Endothelial cell of umbilical vein (primary cell): ENCODE measurements at regions not wholly inside any gene's neighbourhood (a gene's known extent, or its start where the extent isn't known, plus 50 kb on each side); places are given as distances from the start of the nearest gene placed in this dataset.
A peak's percentile ranks its signal among the peaks of the same experiment; 100 is the strongest.

ENCODE experiments used
- BruUV-seq: library from RNA; stranded (reverse); fragments of 400-500 nt; replicated peaks from 2 replicates; lab custom pipeline; 2021; lab: Mats Ljungman, UMichigan
- CTCF ChIA-PET: fragments of 300-600, 350-600 bp; sonication (Branson Sonifier 250); formaldehyde crosslinking; loops from one replicate; lab custom pipeline; 2021; ENCODE audit warnings: antibody characterized with exemption, inconsistent platforms; lab: Charles Lee
- POLR2A ChIA-PET: fragments of 300-600, 350-600 bp; sonication (Branson Sonifier 250); formaldehyde crosslinking; loops from one replicate; lab custom pipeline; 2021; ENCODE audit warnings: antibody characterized with exemption, inconsistent platforms; lab: Charles Lee
- DNase-seq: peaks from one replicate; pipeline ENCODE4 v3.0.0-alpha.2; 2011; ENCODE audit warnings: low read depth, low spot score
- FAIRE-seq: peaks from 2 replicates; lab custom pipeline; 2011; peaks lifted over from hg19 to GRCh38; lab: Jason Lieb, UNC
- H2AFZ ChIP-seq: 2 replicates; pipeline ENCODE4 v1.6.0; 2012; ENCODE audit warnings: low read depth, low read length, control low read depth, inconsistent platforms
- H3K27ac ChIP-seq: 2 replicates; pipeline ENCODE4 v1.5.1; 2011; ENCODE audit warnings: low read depth, mild to moderate bottlenecking, control low read depth, low read length, moderate library complexity; ENCODE audit not compliant: insufficient read depth
- H3K27me3 ChIP-seq, 2 experiments: 2 replicates each; pipeline versions ENCODE4 v1.6.0 to v1.6.1; 2011; ENCODE audit warnings: low read length in 2 of 2, mixed read lengths in 1 of 2; ENCODE audit not compliant: control insufficient read depth in 2 of 2, insufficient read depth in 2 of 2
- H3K36me3 ChIP-seq, 2 experiments: 2 replicates in 1 of 2; 3 replicates in 1 of 2; pipeline ENCODE4 v1.5.1; 2011; ENCODE audit warnings: low read length in 2 of 2, mild to moderate bottlenecking in 1 of 2, moderate library complexity in 1 of 2; ENCODE audit not compliant: control insufficient read depth in 2 of 2, insufficient read depth in 2 of 2; ENCODE audit errors: extremely low read depth in 1 of 2
- H3K4me1 ChIP-seq: 3 replicates; pipeline ENCODE4 v1.5.1; 2011; ENCODE audit warnings: mild to moderate bottlenecking, low read length; ENCODE audit not compliant: control insufficient read depth, insufficient read depth; ENCODE audit errors: extremely low read depth
- H3K4me2 ChIP-seq: 2 replicates; pipeline ENCODE4 v1.6.1; 2011; ENCODE audit warnings: low read length, control low read depth, mixed read lengths; ENCODE audit not compliant: insufficient read depth
- H3K4me3 ChIP-seq, 3 experiments: fragments of 200-600 bp in 1 of 3; sonication (generic), shearing (Covaris generic) in 1 of 3; replicated peaks in 1 of 3; 2 replicates each; pipeline ENCODE4 v1.5.1; 2011 to 2016; ENCODE audit warnings: control low read depth in 3 of 3, low read length in 3 of 3, mild to moderate bottlenecking in 2 of 3, inconsistent platforms in 1 of 3, low read depth in 1 of 3, moderate library complexity in 1 of 3; ENCODE audit not compliant: insufficient read depth in 1 of 3
- H3K79me2 ChIP-seq: 2 replicates; pipeline ENCODE4 v1.6.0; 2012; ENCODE audit warnings: low read length, inconsistent platforms; ENCODE audit not compliant: control insufficient read depth, insufficient read depth
- H3K9ac ChIP-seq: replicated peaks from 2 replicates; pipeline ENCODE3; 2011; ENCODE audit warnings: low read length, control low read depth; ENCODE audit not compliant: insufficient read depth; ENCODE audit errors: extremely low read depth
- H3K9me1 ChIP-seq: replicated peaks from 3 replicates; pipeline ENCODE4 v1.6.0; 2011; ENCODE audit warnings: mild to moderate bottlenecking, low read length; ENCODE audit not compliant: control insufficient read depth, insufficient read depth; ENCODE audit errors: extremely low read depth
- H3K9me3 ChIP-seq: replicated peaks from 2 replicates; pipeline ENCODE4 v1.5.1; 2012; ENCODE audit warnings: low read length, inconsistent platforms; ENCODE audit not compliant: control insufficient read depth, insufficient read depth
- H4K20me1 ChIP-seq: replicated peaks from 2 replicates; pipeline ENCODE3; 2011; ENCODE audit warnings: mild to moderate bottlenecking, low read length; ENCODE audit not compliant: control insufficient read depth, insufficient read depth; ENCODE audit errors: extremely low read depth
- EZH2 ChIP-seq: IDR thresholded peaks from 2 replicates; pipeline ENCODE4 v1.6.1; 2012; ENCODE audit warnings: borderline replicate concordance, low read depth, mild to moderate bottlenecking, moderate library complexity, low read length, inconsistent platforms; ENCODE audit not compliant: severe bottlenecking
- MYC ChIP-seq: IDR thresholded peaks from one replicate; pipeline ENCODE4 v1.6.1; 2011; ENCODE audit warnings: mild to moderate bottlenecking, low read depth, low read length
- POLR2A ChIP-seq: IDR thresholded peaks from 2 replicates; pipeline ENCODE4 v1.6.1; 2012; ENCODE audit warnings: low read depth, mild to moderate bottlenecking, control low read depth, low read length
- POLR2AphosphoS5 ChIP-seq: IDR thresholded peaks from 2 replicates; pipeline ENCODE4 v1.6.1; 2012; ENCODE audit warnings: low read depth, mild to moderate bottlenecking, control low read depth, low read length, moderate library complexity; ENCODE audit not compliant: insufficient read depth
- dilution Hi-C: fragments of 300-500 bp; cut with MboI; formaldehyde crosslinking; loops from one replicate; pipeline ENCODE4 v1.15.0; 2019; ENCODE audit warnings: low sequenced_read_pairs; ENCODE audit not compliant: extremely low pct_ligation_motif_present
- intact Hi-C: fragments of 100-400 bp; cut with micrococcal nuclease; formaldehyde crosslinking; loops from one replicate; pipeline ENCODE4 v1.10.0; 2022
- TF ChIP-seq, protein P1 (sequence below), 2 donors: IDR thresholded peaks; 1 replicate in 1 of 2; 2 replicates in 1 of 2; pipeline ENCODE4 v1.5.1; 2011; ENCODE audit warnings: low read length in 2 of 2, mild to moderate bottlenecking in 2 of 2, moderate library complexity in 2 of 2, control low read depth in 1 of 2, inconsistent platforms in 1 of 2, low read depth in 1 of 2; ENCODE audit not compliant: insufficient read depth in 1 of 2; ENCODE audit errors: extremely low read depth in 1 of 2
- TF ChIP-seq, protein P2 (sequence below): IDR thresholded peaks from 2 replicates; pipeline ENCODE4 v1.6.1; 2011; ENCODE audit not compliant: insufficient read depth, insufficient read length

DNA sequence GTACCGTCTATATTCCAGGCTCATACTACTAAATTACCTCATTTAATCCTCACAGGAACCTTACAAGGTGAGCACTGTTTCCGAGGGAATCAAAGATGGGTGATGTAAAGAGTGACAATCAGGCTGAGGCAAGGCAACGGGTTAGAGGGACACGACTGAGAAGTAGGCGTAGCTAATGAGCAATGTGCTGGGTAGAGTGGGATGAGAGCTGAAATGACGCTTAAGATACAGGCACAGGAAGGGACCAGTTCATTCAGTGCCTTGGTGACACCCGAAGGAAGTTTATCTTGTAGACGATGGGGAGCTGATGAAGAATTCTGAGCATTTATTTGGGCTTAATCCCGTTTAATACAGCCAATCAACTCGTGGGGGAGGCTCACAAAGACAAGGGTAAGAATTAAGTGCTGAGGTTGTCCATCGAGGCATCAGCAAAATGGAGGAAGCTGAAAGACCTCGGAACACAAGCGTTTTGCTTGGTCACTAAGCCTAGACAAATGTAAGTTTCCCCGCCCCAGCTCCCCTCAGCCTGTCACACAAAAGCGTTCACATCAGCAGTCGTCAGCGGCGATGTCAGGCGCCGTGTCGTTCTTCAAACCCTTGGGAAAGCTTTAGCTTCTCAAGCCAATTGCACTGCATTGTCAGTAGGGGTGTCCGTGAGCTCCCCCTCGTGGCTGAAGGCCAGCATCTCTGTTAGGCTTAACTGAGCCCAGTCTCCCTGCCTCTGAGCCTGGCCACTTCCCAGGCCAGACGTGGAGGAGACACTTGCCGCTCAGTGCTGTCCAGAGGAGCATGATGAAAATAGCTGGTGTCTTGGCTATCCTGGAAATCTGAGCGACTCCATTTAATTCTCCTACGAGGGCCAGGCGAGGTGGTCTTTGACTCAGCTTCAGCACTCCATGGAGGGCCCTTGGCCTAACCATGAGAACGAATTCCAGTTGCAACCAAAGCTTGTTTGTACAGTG is 288.5 kb upstream of the G2E3 start:
- H3K27me3 ChIP-seq = peaks cover 5 to 18% of the 10 kb centered on the region in 2 experiments
- H3K4me3 ChIP-seq = peak overlapping the region in 1 of 3 experiments; percentile 41
- ChIA-PET POLR2A (interaction anchor here (1.0 kb wide), 1 partner anchor 48 kb away, joined by 4 read pairs; no protein-coding TSS in a partner anchor), CTCF (interaction anchor here (0.6 to 5.9 kb wide), 59 partner anchors 9 to 1519 kb away, joined by 3 to 140 read pairs (median 4); partner anchors contain the start of gene PRKD1)
- H3K4me1 ChIP-seq = peaks cover 12% of the 10 kb centered on the region
- H3K36me3 ChIP-seq = no peaks in the 10 kb centered on the region
- TF ChIP-seq EZH2 (no peak), MYC (no peak), POLR2A (no peak), POLR2AphosphoS5 (no peak)
- TF ChIP-seq, protein P1, sequence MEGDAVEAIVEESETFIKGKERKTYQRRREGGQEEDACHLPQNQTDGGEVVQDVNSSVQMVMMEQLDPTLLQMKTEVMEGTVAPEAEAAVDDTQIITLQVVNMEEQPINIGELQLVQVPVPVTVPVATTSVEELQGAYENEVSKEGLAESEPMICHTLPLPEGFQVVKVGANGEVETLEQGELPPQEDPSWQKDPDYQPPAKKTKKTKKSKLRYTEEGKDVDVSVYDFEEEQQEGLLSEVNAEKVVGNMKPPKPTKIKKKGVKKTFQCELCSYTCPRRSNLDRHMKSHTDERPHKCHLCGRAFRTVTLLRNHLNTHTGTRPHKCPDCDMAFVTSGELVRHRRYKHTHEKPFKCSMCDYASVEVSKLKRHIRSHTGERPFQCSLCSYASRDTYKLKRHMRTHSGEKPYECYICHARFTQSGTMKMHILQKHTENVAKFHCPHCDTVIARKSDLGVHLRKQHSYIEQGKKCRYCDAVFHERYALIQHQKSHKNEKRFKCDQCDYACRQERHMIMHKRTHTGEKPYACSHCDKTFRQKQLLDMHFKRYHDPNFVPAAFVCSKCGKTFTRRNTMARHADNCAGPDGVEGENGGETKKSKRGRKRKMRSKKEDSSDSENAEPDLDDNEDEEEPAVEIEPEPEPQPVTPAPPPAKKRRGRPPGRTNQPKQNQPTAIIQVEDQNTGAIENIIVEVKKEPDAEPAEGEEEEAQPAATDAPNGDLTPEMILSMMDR (IDR thresholded peaks at IDR 0.05; ENCODE audit: extremely low read depth in 1 of 2, insufficient read depth in 1 of 2, low read depth in 1 of 2, low read length in 2 of 2) = peak; percentile 94 to 95
- TF ChIP-seq, protein P2, sequence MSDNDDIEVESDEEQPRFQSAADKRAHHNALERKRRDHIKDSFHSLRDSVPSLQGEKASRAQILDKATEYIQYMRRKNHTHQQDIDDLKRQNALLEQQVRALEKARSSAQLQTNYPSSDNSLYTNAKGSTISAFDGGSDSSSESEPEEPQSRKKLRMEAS = no peak
- intact Hi-C loops (loop anchor here (1.0 to 5.0 kb wide), 6 partner anchors 47 to 1520 kb away; partner anchors contain the start of gene PRKD1), dilution Hi-C loops (no loop called here)
- H3K9ac ChIP-seq = peak overlapping the region; percentile 4
- BruUV-seq = no TSS peak
- DNase-seq (peak; percentile 82), FAIRE-seq (peak; percentile 82)
- H3K9me3 ChIP-seq = no peaks in the 10 kb centered on the region
- H2AFZ ChIP-seq = peak overlapping the region; percentile 91
- no peaks in the 10 kb centered on the region for H3K9me1 ChIP-seq
- H4K20me1 ChIP-seq = no peaks in the 10 kb centered on the region
- no peak overlapping the region for H3K27ac ChIP-seq
- H3K79me2 ChIP-seq = no peaks in the 10 kb centered on the region
- H3K4me2 ChIP-seq = peak overlapping the region; percentile 57
